DND-41 (cell line): ENCODE measurements at regions not wholly inside any gene's neighbourhood (a gene's known extent, or its start where the extent isn't known, plus 50 kb on each side); places are given as distances from the start of the nearest gene placed in this dataset.
A peak's percentile ranks its signal among the peaks of the same experiment; 100 is the strongest.

Source experiments
- ATAC-seq: fragments of 200-7000 bp; cut with Tn5 transposase; 3 replicates; pipeline ENCODE4 v1.9.1; 2021; ENCODE audit warnings: low read depth; ENCODE audit not compliant: insufficient read depth
- DNase-seq: peaks from one replicate; pipeline ENCODE4 v3.0.0-alpha.2; 2020
- H2AFZ ChIP-seq: 2 replicates; pipeline ENCODE4 v1.6.0; 2012; ENCODE audit warnings: low read depth, low read length
- H3K27ac ChIP-seq: 2 replicates; pipeline ENCODE4 v1.5.1; 2012; ENCODE audit warnings: low read length, inconsistent platforms
- H3K27me3 ChIP-seq: fragments of 200-600 bp; sonication (generic); 2 replicates; pipeline ENCODE4 v1.6.0; 2012; ENCODE audit warnings: low read length, mild to moderate bottlenecking, inconsistent platforms; ENCODE audit not compliant: insufficient read depth, poor library complexity
- H3K36me3 ChIP-seq: 2 replicates; pipeline ENCODE4 v1.5.1; 2012; ENCODE audit warnings: low read length, inconsistent platforms; ENCODE audit not compliant: insufficient read depth
- H3K4me1 ChIP-seq: 2 replicates; pipeline ENCODE4 v1.5.1; 2012; ENCODE audit warnings: mild to moderate bottlenecking, low read length; ENCODE audit not compliant: insufficient read depth
- H3K4me2 ChIP-seq: 2 replicates; pipeline ENCODE4 v1.6.0; 2012; ENCODE audit warnings: mild to moderate bottlenecking, moderate library complexity, low read length, inconsistent platforms; ENCODE audit not compliant: insufficient read depth
- H3K4me3 ChIP-seq, 2 experiments: fragments of 200-600 bp in 1 of 2; shearing (Covaris generic) in 1 of 2; 2 replicates each; pipeline ENCODE4 v1.5.1; 2012 to 2016; ENCODE audit warnings: inconsistent platforms in 2 of 2, low read length in 2 of 2, mild to moderate bottlenecking in 2 of 2, low read depth in 1 of 2, moderate library complexity in 1 of 2
- H3K79me2 ChIP-seq: 2 replicates; pipeline ENCODE4 v1.6.0; 2012; ENCODE audit warnings: low read length, inconsistent platforms; ENCODE audit not compliant: insufficient read depth
- H3K9ac ChIP-seq: 2 replicates; pipeline ENCODE4 v1.6.0; 2012; ENCODE audit warnings: low read depth, mild to moderate bottlenecking, inconsistent platforms, low read length, moderate library complexity
- H3K9me3 ChIP-seq: 2 replicates; pipeline ENCODE4 v1.5.1; 2012; ENCODE audit warnings: low read length, moderate library complexity, mild to moderate bottlenecking, inconsistent platforms; ENCODE audit not compliant: insufficient read depth, severe bottlenecking
- H4K20me1 ChIP-seq: 2 replicates; pipeline ENCODE4 v1.6.0; 2012; ENCODE audit warnings: low read length; ENCODE audit not compliant: insufficient read depth
- EZH2 ChIP-seq: IDR thresholded peaks from 3 replicates; pipeline ENCODE4 v1.6.1; 2012; ENCODE audit warnings: borderline replicate concordance, low read depth, mild to moderate bottlenecking, moderate library complexity, low read length, inconsistent platforms; ENCODE audit not compliant: severe bottlenecking
- TF ChIP-seq, protein P1 (sequence below): IDR thresholded peaks from 2 replicates; pipeline ENCODE4 v1.5.1; 2012; ENCODE audit warnings: borderline replicate concordance, low read length, moderate library complexity, mild to moderate bottlenecking; ENCODE audit not compliant: poor library complexity, severe bottlenecking; ENCODE audit errors: extremely low read depth

DNA sequence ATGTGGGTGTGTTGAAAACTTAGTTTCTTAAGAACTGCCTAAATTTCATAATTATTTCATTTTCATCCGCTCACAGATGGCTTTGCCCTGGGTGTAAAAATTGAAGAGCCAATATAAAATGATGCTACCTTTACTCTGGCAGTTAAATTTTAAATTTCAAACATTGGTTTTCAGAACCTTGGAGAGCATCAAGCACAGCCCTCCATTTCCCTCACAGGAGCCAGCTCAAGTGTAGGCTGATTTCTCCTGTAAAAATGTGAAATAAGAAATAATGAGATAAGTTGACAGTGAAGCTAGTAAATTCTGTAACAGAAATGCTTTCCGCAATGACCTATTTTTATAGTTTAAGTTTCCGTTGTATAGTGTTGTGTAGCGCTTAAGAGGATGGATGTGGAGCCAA is 53.9 kb upstream of the AKT3 start:
- no peak overlapping the region for H3K4me2 ChIP-seq
- no peaks in the 10 kb centered on the region for H4K20me1 ChIP-seq
- no peaks in the 10 kb centered on the region for H3K36me3 ChIP-seq
- no peak overlapping the region for H3K27ac ChIP-seq
- no peaks in the 10 kb centered on the region for H3K9me3 ChIP-seq
- H2AFZ ChIP-seq = no peak overlapping the region
- H3K27me3 ChIP-seq = peaks cover 4% of the 10 kb centered on the region
- no peaks in the 10 kb centered on the region for H3K4me1 ChIP-seq
- TF ChIP-seq EZH2 = no peak
- TF ChIP-seq, protein P1, sequence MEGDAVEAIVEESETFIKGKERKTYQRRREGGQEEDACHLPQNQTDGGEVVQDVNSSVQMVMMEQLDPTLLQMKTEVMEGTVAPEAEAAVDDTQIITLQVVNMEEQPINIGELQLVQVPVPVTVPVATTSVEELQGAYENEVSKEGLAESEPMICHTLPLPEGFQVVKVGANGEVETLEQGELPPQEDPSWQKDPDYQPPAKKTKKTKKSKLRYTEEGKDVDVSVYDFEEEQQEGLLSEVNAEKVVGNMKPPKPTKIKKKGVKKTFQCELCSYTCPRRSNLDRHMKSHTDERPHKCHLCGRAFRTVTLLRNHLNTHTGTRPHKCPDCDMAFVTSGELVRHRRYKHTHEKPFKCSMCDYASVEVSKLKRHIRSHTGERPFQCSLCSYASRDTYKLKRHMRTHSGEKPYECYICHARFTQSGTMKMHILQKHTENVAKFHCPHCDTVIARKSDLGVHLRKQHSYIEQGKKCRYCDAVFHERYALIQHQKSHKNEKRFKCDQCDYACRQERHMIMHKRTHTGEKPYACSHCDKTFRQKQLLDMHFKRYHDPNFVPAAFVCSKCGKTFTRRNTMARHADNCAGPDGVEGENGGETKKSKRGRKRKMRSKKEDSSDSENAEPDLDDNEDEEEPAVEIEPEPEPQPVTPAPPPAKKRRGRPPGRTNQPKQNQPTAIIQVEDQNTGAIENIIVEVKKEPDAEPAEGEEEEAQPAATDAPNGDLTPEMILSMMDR = no peak
- DNase-seq = no peak
- H3K79me2 ChIP-seq = no peaks in the 10 kb centered on the region
- H3K4me3 ChIP-seq = no peak overlapping the region
- 0 out of 3 replicates have a peak, but pooled peaks have one; percentile 42 for ATAC-seq
- H3K9ac ChIP-seq = no peak overlapping the region

DNA sequence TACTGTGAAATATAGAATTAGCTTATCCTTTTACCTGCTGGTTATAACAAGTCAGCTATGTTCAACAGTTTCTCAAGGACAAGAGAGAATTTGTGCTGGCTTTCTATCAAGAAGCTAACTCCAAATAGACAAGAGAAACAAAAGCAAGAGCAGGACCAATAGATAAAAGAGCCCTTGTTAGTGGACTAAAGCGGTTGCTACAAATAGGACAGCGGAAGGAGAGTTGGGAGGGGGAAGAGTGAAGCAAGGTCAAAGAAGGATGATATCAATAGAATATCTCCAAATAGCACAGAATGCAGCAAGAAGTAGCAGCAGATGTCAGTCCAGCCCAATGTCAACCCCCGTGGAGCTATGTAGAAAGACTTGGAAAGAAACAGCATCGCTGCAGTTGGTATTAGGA is 53.0 kb upstream of the AKT3 start:
- Histone ChIP-seq H3K36me3 (no peaks in the 10 kb centered on the region), H3K9ac (no peak overlapping the region), H3K4me3 (no peak overlapping the region), H3K4me1 (no peaks in the 10 kb centered on the region), H3K4me2 (no peak overlapping the region), H2AFZ (no peak overlapping the region), H4K20me1 (no peaks in the 10 kb centered on the region), H3K9me3 (no peaks in the 10 kb centered on the region), H3K27ac (no peak overlapping the region), H3K27me3 (peaks cover 4% of the 10 kb centered on the region), H3K79me2 (no peaks in the 10 kb centered on the region)
- TF ChIP-seq EZH2 = no peak
- TF ChIP-seq, protein P1 = no peak
- ATAC-seq (no peak), DNase-seq (no peak)

DNA sequence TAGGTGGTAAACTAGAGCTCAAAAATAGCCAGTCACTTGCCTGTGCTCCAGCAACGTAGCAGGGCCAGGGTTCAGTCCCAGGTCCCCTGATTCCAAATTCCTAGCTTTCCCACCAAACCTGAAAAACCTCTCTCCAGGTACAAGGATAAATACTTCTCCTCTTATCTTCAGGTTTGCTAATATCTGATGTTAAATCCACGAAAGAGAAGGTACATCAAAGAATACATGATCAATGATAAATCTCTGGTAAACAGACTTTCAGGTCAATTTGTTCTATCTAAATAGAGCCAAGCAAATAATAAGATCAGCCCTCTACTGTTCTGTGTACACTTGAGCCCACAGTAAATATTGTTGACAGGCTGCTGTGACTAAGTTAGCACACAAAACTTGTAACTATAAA is 52.1 kb upstream of the AKT3 start:
- no peak overlapping the region for H3K9ac ChIP-seq
- H3K27me3 ChIP-seq = peaks cover 4% of the 10 kb centered on the region
- DNase-seq = no peak
- no peak overlapping the region for H2AFZ ChIP-seq
- TF ChIP-seq, protein P1 = no peak
- no peak for TF ChIP-seq EZH2
- H3K79me2 ChIP-seq = no peaks in the 10 kb centered on the region
- H3K4me3 ChIP-seq = no peak overlapping the region
- no peaks in the 10 kb centered on the region for H4K20me1 ChIP-seq
- no peak overlapping the region for H3K4me2 ChIP-seq
- H3K36me3 ChIP-seq = no peaks in the 10 kb centered on the region
- no peaks in the 10 kb centered on the region for H3K9me3 ChIP-seq
- H3K27ac ChIP-seq = no peak overlapping the region
- no peaks in the 10 kb centered on the region for H3K4me1 ChIP-seq
- ATAC-seq = no peak
